ENCODE measurements at regions not wholly inside any gene's neighbourhood (a gene's known extent, or its start where the extent isn't known, plus 50 kb on each side); places are given as distances from the start of the nearest gene placed in this dataset.

DNA sequence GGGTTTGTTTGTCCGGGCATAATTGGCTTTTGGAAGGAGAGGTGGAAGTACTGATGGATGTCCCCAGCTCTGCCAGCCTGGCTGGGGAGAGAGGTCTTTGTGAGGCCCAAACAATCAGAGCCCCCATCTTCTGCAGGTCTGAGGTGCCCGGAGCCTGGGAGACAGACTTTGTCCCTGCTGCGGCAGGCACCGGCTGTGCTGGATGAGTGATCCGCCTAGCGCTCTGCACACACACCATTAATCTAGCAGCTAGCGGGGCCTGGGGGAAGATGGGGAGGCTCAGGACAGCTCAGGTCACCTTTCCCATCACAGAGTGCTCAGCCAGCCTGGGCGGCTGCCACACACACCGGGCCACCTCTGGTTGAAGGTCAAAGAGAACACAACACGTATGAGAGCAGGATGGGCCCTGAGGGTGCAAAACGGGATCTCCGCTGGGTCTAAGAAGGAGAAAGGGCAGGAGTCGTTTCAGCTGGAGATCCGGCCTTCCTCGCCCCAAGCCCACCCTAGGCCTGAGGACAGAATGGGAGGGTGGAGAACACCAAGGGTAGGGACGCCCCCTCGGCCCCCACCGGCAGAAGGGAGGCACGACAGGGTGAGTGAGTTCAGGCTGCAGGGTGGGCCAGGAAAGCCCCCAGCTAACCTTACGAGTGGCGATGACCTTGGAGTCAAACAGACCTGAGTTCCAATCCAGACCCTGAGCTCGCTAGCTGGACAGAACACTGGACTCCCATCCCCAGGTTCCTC lies 341.8 kb downstream of the NPHP4 start:
- Histone ChIP-seq H3K4me3 (ENCODE audit: low read length) (no peak overlapping the region), H3K9me3 (ENCODE audit: control insufficient read depth, low read depth, low read length) (no peaks in the 10 kb centered on the region), H3K27me3 (ENCODE audit: control insufficient read depth, insufficient read depth, low read length) (no peaks in the 10 kb centered on the region), H3K36me3 (ENCODE audit: control insufficient read depth, low read depth, low read length) (no peaks in the 10 kb centered on the region), H3K4me1 (ENCODE audit: control insufficient read depth, low read depth, low read length) (peaks cover 9% of the 10 kb centered on the region), H3K27ac (ENCODE audit: low read length) (no peak overlapping the region), H3K9ac (ENCODE audit: low read length) (no peak overlapping the region)

DNA sequence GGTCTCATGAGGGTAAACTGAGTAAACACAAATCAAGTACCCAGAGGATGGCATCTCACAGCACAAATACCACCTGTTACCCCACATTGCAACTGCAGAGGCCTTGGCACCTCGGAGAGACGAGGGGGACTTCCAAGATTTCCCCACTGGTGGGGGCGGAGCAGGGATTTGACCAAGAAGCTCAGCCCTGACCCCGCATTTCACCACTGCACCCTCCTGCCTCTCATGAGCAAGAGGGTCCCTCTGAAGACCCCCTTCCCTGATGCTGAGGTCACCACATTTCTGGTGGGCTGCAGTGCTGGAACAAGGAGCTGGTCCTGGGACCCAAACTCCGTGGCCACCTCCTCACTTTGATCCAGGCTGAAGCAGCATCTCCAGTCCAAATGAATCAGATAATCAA lies 342.4 kb downstream of the NPHP4 start:
- H3K9ac ChIP-seq (ENCODE audit: low read length) = no peak overlapping the region
- peaks cover 9% of the 10 kb centered on the region for H3K4me1 ChIP-seq (ENCODE audit: control insufficient read depth, low read depth, low read length)
- H3K4me3 ChIP-seq (ENCODE audit: low read length) = no peak overlapping the region
- no peaks in the 10 kb centered on the region for H3K27me3 ChIP-seq (ENCODE audit: control insufficient read depth, insufficient read depth, low read length)
- H3K9me3 ChIP-seq (ENCODE audit: control insufficient read depth, low read depth, low read length) = no peaks in the 10 kb centered on the region
- H3K36me3 ChIP-seq (ENCODE audit: control insufficient read depth, low read depth, low read length) = no peaks in the 10 kb centered on the region
- H3K27ac ChIP-seq (ENCODE audit: low read length) = no peak overlapping the region

DNA sequence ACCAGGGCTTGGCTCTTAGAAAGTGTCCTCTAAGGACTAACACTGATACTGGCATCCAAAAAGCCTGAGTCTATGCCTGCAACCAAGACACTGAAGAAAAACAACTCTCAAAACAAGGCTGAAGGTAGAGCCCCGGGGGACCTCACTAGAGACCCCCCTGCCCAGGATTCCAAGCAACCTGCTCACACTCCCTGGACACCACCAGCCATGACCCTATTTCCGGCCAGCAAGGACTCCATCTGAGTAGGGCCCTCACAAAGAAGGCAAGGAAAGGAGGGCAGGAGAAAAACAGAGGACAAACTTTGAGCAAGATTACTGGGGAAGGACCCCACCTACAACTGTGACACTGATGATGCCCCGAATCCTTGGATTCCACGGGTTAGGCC lies 343.1 kb downstream of the NPHP4 start:
- H3K9ac ChIP-seq (ENCODE audit: low read length) = no peak overlapping the region
- no peaks in the 10 kb centered on the region for H3K9me3 ChIP-seq (ENCODE audit: control insufficient read depth, low read depth, low read length)
- no peaks in the 10 kb centered on the region for H3K36me3 ChIP-seq (ENCODE audit: control insufficient read depth, low read depth, low read length)
- H3K27me3 ChIP-seq (ENCODE audit: control insufficient read depth, insufficient read depth, low read length) = no peaks in the 10 kb centered on the region
- H3K4me1 ChIP-seq (ENCODE audit: control insufficient read depth, low read depth, low read length) = peaks cover 9% of the 10 kb centered on the region
- no peak overlapping the region for H3K27ac ChIP-seq (ENCODE audit: low read length)
- H3K4me3 ChIP-seq (ENCODE audit: low read length) = no peak overlapping the region

DNA sequence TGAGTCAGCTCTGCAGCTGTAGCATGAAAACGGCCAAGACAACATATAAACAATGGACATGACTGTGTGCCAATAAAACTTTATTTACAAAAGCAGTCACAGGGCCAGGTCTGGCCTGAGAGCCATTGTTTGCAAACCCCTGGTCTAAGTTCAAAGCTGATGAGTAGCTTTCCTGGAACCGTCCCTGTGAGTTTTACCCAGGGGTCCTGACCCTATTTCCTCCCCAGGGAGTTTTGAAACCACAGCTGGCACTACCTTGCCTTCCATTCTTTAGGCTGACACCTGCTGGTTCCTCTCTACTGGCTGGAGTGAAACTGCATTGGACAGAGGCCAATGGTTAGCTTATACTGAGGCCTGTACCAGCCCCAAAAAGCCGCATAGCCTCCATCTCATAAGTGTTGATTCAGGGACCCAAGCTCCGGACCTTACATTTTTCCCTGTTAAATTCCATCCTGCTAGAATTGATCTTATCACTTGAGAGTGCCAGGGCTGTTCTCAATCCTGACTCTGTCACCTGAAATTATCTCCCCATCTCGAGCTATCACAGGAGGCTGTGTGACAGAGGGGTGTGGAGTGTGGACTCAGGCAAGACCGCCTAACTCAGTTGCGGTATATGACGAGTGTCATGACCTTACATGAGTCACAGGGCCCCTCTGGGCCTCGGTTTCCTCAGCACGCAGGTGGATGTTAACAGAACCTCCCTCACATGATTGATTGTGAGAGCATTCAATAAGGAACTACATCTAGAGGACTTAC lies 343.6 kb downstream of the NPHP4 start:
- Histone ChIP-seq H3K4me1 (ENCODE audit: control insufficient read depth, low read depth, low read length) (peaks cover 9% of the 10 kb centered on the region), H3K9me3 (ENCODE audit: control insufficient read depth, low read depth, low read length) (no peaks in the 10 kb centered on the region), H3K27ac (ENCODE audit: low read length) (no peak overlapping the region), H3K36me3 (ENCODE audit: control insufficient read depth, low read depth, low read length) (no peaks in the 10 kb centered on the region), H3K9ac (ENCODE audit: low read length) (no peak overlapping the region), H3K27me3 (ENCODE audit: control insufficient read depth, insufficient read depth, low read length) (no peaks in the 10 kb centered on the region), H3K4me3 (ENCODE audit: low read length) (no peak overlapping the region)

DNA sequence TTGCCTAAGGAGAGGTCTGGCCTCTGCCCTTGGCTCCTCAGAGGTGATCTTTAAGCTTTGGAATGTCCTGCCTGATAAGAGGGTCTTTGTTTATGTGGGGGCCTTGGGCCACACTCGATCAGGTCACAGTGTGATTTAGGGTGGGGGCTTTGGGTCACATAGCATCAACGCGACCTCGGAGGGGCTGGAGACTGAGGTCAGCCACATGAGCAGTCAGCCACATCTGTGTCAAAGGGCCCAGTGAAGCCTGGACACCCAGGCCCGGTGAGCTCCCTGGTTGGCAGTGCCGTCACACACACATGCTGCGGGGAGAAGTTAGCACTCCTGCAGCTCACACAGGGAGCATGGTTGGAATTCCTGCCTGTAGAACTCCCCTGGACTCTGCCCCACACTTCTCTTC lies 345.0 kb downstream of the NPHP4 start:
- no peak overlapping the region for H3K9ac ChIP-seq (ENCODE audit: low read length)
- no peak overlapping the region for H3K4me3 ChIP-seq (ENCODE audit: low read length)
- no peaks in the 10 kb centered on the region for H3K36me3 ChIP-seq (ENCODE audit: control insufficient read depth, low read depth, low read length)
- H3K27me3 ChIP-seq (ENCODE audit: control insufficient read depth, insufficient read depth, low read length) = no peaks in the 10 kb centered on the region
- no peaks in the 10 kb centered on the region for H3K4me1 ChIP-seq (ENCODE audit: control insufficient read depth, low read depth, low read length)
- no peaks in the 10 kb centered on the region for H3K9me3 ChIP-seq (ENCODE audit: control insufficient read depth, low read depth, low read length)
- H3K27ac ChIP-seq (ENCODE audit: low read length) = no peak overlapping the region

DNA sequence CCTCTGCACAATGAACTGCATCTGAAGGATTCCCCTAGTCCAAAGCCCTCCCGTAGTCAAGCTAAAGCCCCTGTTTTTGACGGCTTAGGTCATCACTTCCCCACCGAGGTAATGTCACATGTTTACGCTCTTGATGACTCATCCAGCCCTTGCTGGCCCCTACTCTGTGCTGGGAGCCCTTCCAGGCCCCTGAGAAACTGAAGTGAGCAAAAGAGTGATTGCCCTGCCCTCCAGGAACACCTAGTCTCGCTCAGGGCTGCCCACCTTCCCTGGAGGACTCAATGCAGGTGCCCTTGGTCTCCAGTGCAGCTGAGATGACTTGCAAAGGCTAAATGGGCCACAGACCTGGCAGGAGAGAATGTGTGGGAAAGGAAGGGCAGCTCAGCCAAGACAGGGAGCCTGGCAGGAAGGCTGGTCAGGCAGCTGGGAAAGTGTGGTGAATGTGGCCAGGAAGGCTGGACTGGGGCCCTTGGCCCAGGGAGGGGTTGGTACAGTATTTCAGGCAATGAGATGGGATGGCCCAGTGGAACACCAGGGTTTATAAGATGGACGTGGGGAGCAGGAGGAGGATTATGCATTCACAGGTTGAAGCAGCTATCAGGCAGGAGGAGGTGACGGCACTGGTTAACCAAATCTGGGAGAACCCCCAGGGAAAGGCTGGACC lies 345.6 kb downstream of the NPHP4 start:
- Histone ChIP-seq H3K27me3 (ENCODE audit: control insufficient read depth, insufficient read depth, low read length) (no peaks in the 10 kb centered on the region), H3K36me3 (ENCODE audit: control insufficient read depth, low read depth, low read length) (no peaks in the 10 kb centered on the region), H3K9me3 (ENCODE audit: control insufficient read depth, low read depth, low read length) (no peaks in the 10 kb centered on the region), H3K4me3 (ENCODE audit: low read length) (no peak overlapping the region), H3K9ac (ENCODE audit: low read length) (no peak overlapping the region), H3K4me1 (ENCODE audit: control insufficient read depth, low read depth, low read length) (no peaks in the 10 kb centered on the region), H3K27ac (ENCODE audit: low read length) (no peak overlapping the region)

DNA sequence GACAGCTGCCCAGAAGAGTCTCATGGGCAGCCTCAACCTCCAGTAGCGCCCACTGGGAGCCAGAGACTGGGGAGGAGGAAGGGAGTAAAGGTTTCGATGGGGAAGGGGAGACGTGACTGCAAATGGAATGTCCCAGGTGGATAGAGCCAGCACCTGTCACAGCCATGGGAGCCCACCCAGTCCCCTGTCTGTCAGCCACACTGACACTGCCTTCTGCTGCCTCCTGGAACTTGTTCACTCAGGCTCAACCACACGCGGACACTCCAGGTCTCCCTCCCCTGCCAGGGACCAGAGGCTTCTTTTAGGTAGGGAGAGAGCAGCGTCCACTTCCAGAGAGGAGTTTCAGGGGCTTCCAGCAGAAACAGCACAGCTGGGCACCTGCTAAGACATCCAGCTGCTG lies 346.3 kb downstream of the NPHP4 start:
- no peaks in the 10 kb centered on the region for H3K27me3 ChIP-seq (ENCODE audit: control insufficient read depth, insufficient read depth, low read length)
- no peaks in the 10 kb centered on the region for H3K9me3 ChIP-seq (ENCODE audit: control insufficient read depth, low read depth, low read length)
- no peaks in the 10 kb centered on the region for H3K36me3 ChIP-seq (ENCODE audit: control insufficient read depth, low read depth, low read length)
- H3K9ac ChIP-seq (ENCODE audit: low read length) = no peak overlapping the region
- no peak overlapping the region for H3K27ac ChIP-seq (ENCODE audit: low read length)
- H3K4me3 ChIP-seq (ENCODE audit: low read length) = no peak overlapping the region
- H3K4me1 ChIP-seq (ENCODE audit: control insufficient read depth, low read depth, low read length) = no peaks in the 10 kb centered on the region

DNA sequence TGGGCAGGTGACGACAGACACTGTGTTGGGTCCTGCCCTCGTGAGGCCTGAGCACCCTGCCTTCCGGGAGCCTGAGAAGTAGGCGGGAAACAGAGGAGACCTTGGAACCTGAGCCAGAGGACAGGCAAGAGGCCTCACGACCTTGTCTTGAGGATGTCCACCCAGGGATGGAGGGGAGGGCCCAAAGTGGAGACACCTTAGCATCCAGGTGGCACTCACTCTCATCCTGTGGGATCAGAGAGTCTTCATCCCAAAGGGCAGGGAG lies 347.2 kb downstream of the NPHP4 start:
- Histone ChIP-seq H3K36me3 (ENCODE audit: control insufficient read depth, low read depth, low read length) (no peaks in the 10 kb centered on the region), H3K27ac (ENCODE audit: low read length) (no peak overlapping the region), H3K4me1 (ENCODE audit: control insufficient read depth, low read depth, low read length) (no peaks in the 10 kb centered on the region), H3K27me3 (ENCODE audit: control insufficient read depth, insufficient read depth, low read length) (no peaks in the 10 kb centered on the region), H3K9me3 (ENCODE audit: control insufficient read depth, low read depth, low read length) (no peaks in the 10 kb centered on the region), H3K9ac (ENCODE audit: low read length) (no peak overlapping the region), H3K4me3 (ENCODE audit: low read length) (no peak overlapping the region)

DNA sequence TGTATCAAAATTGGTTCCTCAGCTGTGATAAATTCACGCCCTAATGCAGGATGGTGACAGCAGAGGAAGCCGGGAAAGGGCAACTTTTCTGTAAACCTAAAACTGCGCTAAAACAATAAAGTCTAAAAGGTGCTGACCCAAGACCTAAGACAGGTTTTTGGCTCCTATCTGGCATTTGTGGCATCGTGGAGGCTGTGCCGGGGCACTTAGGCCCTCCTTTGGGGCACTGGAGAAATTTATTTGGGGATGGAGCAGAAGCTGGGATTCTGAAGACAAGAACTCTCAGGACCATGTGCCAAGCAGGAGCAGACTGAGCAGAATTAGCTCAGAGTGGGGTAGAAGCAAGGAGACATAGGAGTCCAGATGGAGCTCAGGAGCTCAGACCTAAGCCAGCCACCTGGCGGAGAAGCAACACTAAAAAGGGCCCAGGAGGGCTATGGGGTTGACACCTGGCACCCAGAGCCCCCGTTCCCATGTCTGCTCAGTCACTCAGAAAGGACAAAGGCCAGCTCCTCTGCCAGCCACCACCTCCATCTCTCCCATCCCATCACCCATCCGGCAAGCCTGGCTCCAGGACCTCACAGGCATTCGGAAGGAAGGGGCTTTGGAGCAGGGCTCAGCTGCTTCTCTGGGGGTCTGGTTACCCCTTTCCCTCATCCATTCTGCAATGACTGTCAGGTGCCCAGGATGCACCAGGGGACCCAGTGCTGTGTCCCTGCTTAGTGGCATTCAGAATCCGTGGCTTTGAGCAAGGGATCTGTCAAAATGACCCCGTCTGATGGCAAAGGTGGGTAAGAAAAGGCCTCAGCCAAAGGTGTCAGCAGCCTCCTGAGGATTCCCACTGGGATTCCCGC lies 347.7 kb downstream of the NPHP4 start:
- H3K4me3 ChIP-seq (ENCODE audit: low read length) = no peak overlapping the region
- no peaks in the 10 kb centered on the region for H3K9me3 ChIP-seq (ENCODE audit: control insufficient read depth, low read depth, low read length)
- no peaks in the 10 kb centered on the region for H3K4me1 ChIP-seq (ENCODE audit: control insufficient read depth, low read depth, low read length)
- H3K27me3 ChIP-seq (ENCODE audit: control insufficient read depth, insufficient read depth, low read length) = no peaks in the 10 kb centered on the region
- H3K27ac ChIP-seq (ENCODE audit: low read length) = no peak overlapping the region
- no peak overlapping the region for H3K9ac ChIP-seq (ENCODE audit: low read length)
- no peaks in the 10 kb centered on the region for H3K36me3 ChIP-seq (ENCODE audit: control insufficient read depth, low read depth, low read length)

DNA sequence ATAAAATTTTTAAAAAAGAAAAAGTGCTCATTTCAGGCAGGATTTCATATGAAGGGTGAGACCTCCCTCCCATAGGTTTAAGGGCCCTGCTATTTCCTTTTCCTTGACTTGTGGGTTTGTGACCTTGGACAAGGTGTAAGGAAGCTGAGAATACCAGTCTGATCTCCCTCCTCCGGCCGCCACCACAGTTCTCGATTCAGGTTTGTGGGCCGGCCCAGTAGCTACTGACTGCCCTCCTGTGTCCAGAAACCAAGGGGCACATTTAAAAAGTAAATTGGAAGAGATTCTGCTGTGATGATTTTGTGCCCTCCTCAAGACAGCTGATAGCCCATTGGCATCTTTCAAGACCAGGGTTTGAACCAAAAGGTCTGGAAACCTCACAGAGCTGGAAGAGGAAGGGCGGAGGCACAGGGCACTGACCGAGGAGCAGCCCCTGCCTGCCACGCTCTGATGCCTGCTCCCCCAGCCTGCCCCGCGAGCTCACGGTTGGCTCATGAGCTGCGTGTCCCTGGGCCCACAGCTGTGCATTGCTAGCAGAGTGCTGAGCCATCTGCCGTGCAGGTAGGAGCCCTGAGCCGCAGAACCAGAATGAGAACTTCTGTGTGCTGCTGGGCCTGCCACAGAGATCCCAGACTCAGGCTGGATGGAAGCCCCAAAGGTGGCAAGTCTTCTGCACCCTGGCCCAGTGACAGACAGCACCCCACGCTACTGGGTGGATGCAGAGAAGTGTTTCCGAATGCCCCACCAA lies 348.7 kb downstream of the NPHP4 start:
- H3K9ac ChIP-seq (ENCODE audit: low read length) = no peak overlapping the region
- no peaks in the 10 kb centered on the region for H3K36me3 ChIP-seq (ENCODE audit: control insufficient read depth, low read depth, low read length)
- no peak overlapping the region for H3K4me3 ChIP-seq (ENCODE audit: low read length)
- H3K4me1 ChIP-seq (ENCODE audit: control insufficient read depth, low read depth, low read length) = no peaks in the 10 kb centered on the region
- no peaks in the 10 kb centered on the region for H3K27me3 ChIP-seq (ENCODE audit: control insufficient read depth, insufficient read depth, low read length)
- no peak overlapping the region for H3K27ac ChIP-seq (ENCODE audit: low read length)
- H3K9me3 ChIP-seq (ENCODE audit: control insufficient read depth, low read depth, low read length) = no peaks in the 10 kb centered on the region

DNA sequence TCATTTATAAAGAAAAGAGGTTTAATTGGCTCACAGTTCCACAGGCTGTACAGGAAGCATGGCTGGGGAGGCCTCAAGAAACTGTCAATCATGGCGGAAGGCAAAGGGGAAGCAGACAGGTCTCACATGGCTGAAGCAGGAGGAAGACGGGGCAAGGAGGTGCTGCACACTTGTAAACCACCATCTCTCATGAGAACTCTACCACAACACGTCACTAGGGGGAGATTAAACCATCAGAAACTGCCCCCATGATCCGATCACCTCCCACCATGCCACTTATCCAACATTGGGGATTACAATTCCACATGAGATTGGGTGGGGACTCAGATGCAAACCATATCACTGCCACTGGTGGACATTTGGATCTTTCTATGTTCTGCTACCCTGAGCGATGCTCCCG lies 351.4 kb downstream of the NPHP4 start:
- Histone ChIP-seq H3K9me3 (ENCODE audit: control insufficient read depth, low read depth, low read length) (no peaks in the 10 kb centered on the region), H3K9ac (ENCODE audit: low read length) (no peak overlapping the region), H3K4me1 (ENCODE audit: control insufficient read depth, low read depth, low read length) (no peaks in the 10 kb centered on the region), H3K27ac (ENCODE audit: low read length) (no peak overlapping the region), H3K27me3 (ENCODE audit: control insufficient read depth, insufficient read depth, low read length) (no peaks in the 10 kb centered on the region), H3K36me3 (ENCODE audit: control insufficient read depth, low read depth, low read length) (no peaks in the 10 kb centered on the region), H3K4me3 (ENCODE audit: low read length) (no peak overlapping the region)
